ENCODE measurements at regions not wholly inside any gene's neighbourhood (a gene's known extent, or its start where the extent isn't known, plus 50 kb on each side); places are given as distances from the start of the nearest gene placed in this dataset.

GRCh38 chrX:98516120-98516519, 1632.4 kb downstream of the RPA4 start:
- Histone ChIP-seq H3K27ac (ENCODE audit: insufficient read depth, low read length) (no peak overlapping the region), H3K9me3 (ENCODE audit: control insufficient read depth, insufficient read depth, low read depth, low read length) (no peaks in the 10 kb centered on the region), H3K4me2 (ENCODE audit: extremely low read depth, insufficient read depth, low read length) (no peak overlapping the region), H3K4me1 (ENCODE audit: control insufficient read depth, extremely low read depth, insufficient read depth, low read length) (no peaks in the 10 kb centered on the region), H3K36me3 (ENCODE audit: control insufficient read depth, insufficient read depth, low read length) (no peaks in the 10 kb centered on the region), H3K27me3 (ENCODE audit: control insufficient read depth, insufficient read depth, low read length) (no peaks in the 10 kb centered on the region), H3K4me3 (replicated peaks in 1 of 4; ENCODE audit: control extremely low read depth in 1 of 4, insufficient read depth in 1 of 4, low read depth in 3 of 4, low read length in 4 of 4) (no peak overlapping the region), H3K9ac (ENCODE audit: insufficient read depth, low read length) (no peak overlapping the region), H3K79me2 (ENCODE audit: control insufficient read depth, insufficient read depth, low read length) (no peaks in the 10 kb centered on the region), H2AFZ (ENCODE audit: low read length) (no peak overlapping the region), H4K20me1 (ENCODE audit: control insufficient read depth, extremely low read depth, insufficient read depth, low read length) (no peaks in the 10 kb centered on the region)
- TF ChIP-seq EZH2 (IDR thresholded peaks at IDR 0.05; ENCODE audit: low read length, missing control alignments) (no peak), CTCF (conservative IDR thresholded peaks at IDR 0.05 in 1 of 2, IDR thresholded peaks at IDR 0.05 in 1 of 2; ENCODE audit: low read depth in 1 of 2, low read length in 2 of 2) (no peak)
- no peak for DNase-seq (ENCODE audit: low read depth in 2 of 2)

GRCh38 chrX:98523026-98523425, 1639.3 kb downstream of the RPA4 start:
- no peak overlapping the region for H3K27ac ChIP-seq (ENCODE audit: insufficient read depth, low read length)
- no peak overlapping the region for H3K9ac ChIP-seq (ENCODE audit: insufficient read depth, low read length)
- no peaks in the 10 kb centered on the region for H3K79me2 ChIP-seq (ENCODE audit: control insufficient read depth, insufficient read depth, low read length)
- no peaks in the 10 kb centered on the region for H3K4me1 ChIP-seq (ENCODE audit: control insufficient read depth, extremely low read depth, insufficient read depth, low read length)
- DNase-seq (ENCODE audit: low read depth in 2 of 2) = no peak
- H4K20me1 ChIP-seq (ENCODE audit: control insufficient read depth, extremely low read depth, insufficient read depth, low read length) = no peaks in the 10 kb centered on the region
- H2AFZ ChIP-seq (ENCODE audit: low read length) = no peak overlapping the region
- no peak overlapping the region for H3K4me3 ChIP-seq (replicated peaks in 1 of 4; ENCODE audit: control extremely low read depth in 1 of 4, insufficient read depth in 1 of 4, low read depth in 3 of 4, low read length in 4 of 4)
- no peaks in the 10 kb centered on the region for H3K27me3 ChIP-seq (ENCODE audit: control insufficient read depth, insufficient read depth, low read length)
- H3K4me2 ChIP-seq (ENCODE audit: extremely low read depth, insufficient read depth, low read length) = no peak overlapping the region
- H3K36me3 ChIP-seq (ENCODE audit: control insufficient read depth, insufficient read depth, low read length) = no peaks in the 10 kb centered on the region
- H3K9me3 ChIP-seq (ENCODE audit: control insufficient read depth, insufficient read depth, low read depth, low read length) = no peaks in the 10 kb centered on the region
- no peak for TF ChIP-seq CTCF (conservative IDR thresholded peaks at IDR 0.05 in 1 of 2, IDR thresholded peaks at IDR 0.05 in 1 of 2; ENCODE audit: low read depth in 1 of 2, low read length in 2 of 2)
- TF ChIP-seq EZH2 (IDR thresholded peaks at IDR 0.05; ENCODE audit: low read length, missing control alignments) = no peak

GRCh38 chrX:98523521-98523920, 1639.8 kb downstream of the RPA4 start:
- TF ChIP-seq EZH2 (IDR thresholded peaks at IDR 0.05; ENCODE audit: low read length, missing control alignments) = no peak
- no peak for TF ChIP-seq CTCF (conservative IDR thresholded peaks at IDR 0.05 in 1 of 2, IDR thresholded peaks at IDR 0.05 in 1 of 2; ENCODE audit: low read depth in 1 of 2, low read length in 2 of 2)
- DNase-seq (ENCODE audit: low read depth in 2 of 2) = no peak
- Histone ChIP-seq H3K27me3 (ENCODE audit: control insufficient read depth, insufficient read depth, low read length) (no peaks in the 10 kb centered on the region), H3K36me3 (ENCODE audit: control insufficient read depth, insufficient read depth, low read length) (no peaks in the 10 kb centered on the region), H3K4me3 (replicated peaks in 1 of 4; ENCODE audit: control extremely low read depth in 1 of 4, insufficient read depth in 1 of 4, low read depth in 3 of 4, low read length in 4 of 4) (no peak overlapping the region), H3K4me1 (ENCODE audit: control insufficient read depth, extremely low read depth, insufficient read depth, low read length) (no peaks in the 10 kb centered on the region), H2AFZ (ENCODE audit: low read length) (no peak overlapping the region), H4K20me1 (ENCODE audit: control insufficient read depth, extremely low read depth, insufficient read depth, low read length) (no peaks in the 10 kb centered on the region), H3K9me3 (ENCODE audit: control insufficient read depth, insufficient read depth, low read depth, low read length) (no peaks in the 10 kb centered on the region), H3K4me2 (ENCODE audit: extremely low read depth, insufficient read depth, low read length) (no peak overlapping the region), H3K27ac (ENCODE audit: insufficient read depth, low read length) (no peak overlapping the region), H3K79me2 (ENCODE audit: control insufficient read depth, insufficient read depth, low read length) (no peaks in the 10 kb centered on the region), H3K9ac (ENCODE audit: insufficient read depth, low read length) (no peak overlapping the region)
